GM19043 (cell line): ENCODE measurements at regions not wholly inside any gene's neighbourhood (a gene's known extent, or its start where the extent isn't known, plus 50 kb on each side); places are given as distances from the start of the nearest gene placed in this dataset.

Source experiments
- ATAC-seq: cut with Tn5 transposase; IDR thresholded peaks from one replicate; pipeline ENCODE4 v1.9.1; 2021; ENCODE audit warnings: low read depth; ENCODE audit not compliant: unreplicated experiment

DNA sequence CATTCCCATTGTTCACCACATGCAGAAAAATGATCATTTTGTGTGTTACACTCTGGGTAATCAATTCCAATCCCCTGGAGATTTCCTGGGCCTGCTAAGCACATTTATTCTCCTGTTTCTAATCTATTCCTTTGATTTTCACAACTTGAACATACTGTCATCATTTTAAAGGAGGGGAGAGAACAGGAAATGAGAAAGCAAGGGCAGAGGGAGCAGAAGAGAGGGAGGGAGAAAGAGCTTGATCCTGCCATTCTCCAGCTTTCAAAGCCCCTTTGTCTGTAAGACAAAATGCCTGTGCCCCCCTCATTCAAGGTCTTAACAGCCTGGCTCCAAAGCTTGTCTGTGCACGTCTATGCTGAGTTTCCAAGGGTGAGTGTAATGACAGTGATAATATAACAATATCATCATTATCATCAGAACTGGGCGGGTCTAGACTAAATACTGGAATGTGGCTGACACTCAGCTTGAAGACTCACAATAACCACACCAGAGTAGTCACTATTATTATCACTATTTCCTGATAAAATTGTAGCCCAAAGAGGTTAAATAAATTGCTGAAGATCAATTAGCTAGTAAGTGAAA is 164.4 kb upstream of the KLHL29 start:
- no peak for ATAC-seq

DNA sequence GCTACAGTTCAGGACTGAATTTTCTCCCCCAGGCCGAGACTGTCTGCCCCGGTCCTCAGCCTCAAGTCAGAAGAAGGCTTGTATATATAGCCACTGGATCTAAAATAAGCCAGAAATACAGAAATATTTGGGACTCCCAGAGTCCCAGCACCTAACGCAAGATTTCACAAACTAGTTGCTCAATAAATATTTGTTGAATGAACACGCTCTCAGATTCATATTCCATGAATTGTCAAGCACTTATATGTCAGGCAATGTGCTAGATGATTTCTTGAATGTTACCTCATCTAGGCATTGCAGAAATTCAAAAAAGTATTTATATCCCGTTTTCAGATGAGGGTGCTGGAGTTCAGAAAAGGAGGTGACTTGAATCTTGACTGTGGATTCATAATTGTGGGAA is 163.7 kb upstream of the KLHL29 start:
- no peak for ATAC-seq

DNA sequence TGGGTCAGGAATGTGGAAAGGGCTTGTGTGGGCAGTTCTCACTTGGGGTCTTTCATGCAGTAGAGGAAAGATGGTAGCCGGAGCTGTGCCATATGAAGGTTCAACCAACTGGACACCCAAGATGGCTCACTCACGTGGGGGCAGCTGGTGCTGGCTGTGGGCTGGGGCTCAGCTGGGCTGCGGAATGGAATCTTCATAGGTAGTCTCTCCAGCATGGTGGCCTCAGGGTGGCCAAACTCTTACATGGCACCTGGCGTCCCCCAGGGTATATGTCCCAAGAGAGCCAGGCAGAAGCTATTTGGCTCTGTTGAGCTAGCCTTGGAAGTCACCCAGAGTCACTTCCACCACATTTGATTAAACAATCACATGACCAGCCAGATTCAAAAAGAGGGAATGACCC is 163.1 kb upstream of the KLHL29 start:
- no peak for ATAC-seq

DNA sequence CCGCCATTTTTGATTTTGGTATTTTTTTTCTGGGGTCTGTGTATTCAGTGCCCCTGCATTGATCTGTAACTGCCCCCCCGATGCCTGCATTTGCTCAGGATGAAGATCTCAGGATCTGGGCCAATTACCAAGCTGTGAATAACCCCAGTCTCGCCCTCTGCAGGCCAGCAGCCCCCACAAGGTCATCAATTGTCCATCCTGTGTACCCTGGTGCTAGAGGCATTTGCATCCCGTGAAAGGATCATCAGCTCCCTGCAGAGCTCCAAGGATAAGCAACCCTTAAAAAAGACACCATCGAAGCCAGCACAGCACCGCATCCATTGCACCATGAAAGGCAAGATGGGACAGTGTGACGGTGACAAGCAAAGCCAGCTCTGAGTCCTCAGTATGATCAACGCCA is 154.1 kb upstream of the KLHL29 start:
- no peak for ATAC-seq

DNA sequence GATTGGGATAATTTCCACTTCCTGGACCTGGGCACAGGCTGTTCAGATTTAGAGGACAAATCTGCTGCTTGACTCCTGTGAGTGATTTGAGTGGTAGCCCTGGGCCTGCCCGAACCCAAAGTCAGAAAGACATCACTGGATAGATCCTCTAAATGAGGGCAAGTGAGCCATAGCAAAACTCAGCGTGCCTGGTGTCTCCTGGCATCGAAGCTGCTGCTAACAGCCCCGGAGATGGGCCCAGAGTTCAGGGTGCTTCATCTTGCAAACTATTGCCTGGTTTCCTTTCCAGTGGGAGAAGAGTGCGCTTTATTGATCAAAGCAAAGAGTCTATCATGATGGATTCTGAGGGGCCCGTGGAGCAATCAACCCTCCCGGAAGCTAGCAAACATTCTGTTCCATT is 153.1 kb upstream of the KLHL29 start:
- ATAC-seq: no peak

DNA sequence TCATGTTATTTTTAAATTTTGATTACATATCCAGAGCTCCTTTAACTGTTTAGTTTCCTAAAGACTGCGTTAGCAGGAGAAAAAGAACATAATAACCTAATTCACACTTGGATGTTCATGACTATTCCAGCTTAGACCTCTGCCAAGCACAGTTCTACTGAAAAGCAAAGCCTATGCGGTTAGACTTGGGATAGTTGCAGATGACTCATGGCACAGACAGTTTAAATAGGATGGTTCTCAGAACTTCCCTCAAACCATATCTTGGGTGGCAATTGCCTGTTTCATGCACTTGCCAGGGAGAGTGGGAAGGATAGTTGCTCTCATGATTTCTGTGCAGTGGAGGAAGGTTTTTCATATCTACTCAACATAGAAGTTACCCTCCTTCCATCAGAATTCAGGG is 149.7 kb upstream of the KLHL29 start:
- ATAC-seq: no peak

DNA sequence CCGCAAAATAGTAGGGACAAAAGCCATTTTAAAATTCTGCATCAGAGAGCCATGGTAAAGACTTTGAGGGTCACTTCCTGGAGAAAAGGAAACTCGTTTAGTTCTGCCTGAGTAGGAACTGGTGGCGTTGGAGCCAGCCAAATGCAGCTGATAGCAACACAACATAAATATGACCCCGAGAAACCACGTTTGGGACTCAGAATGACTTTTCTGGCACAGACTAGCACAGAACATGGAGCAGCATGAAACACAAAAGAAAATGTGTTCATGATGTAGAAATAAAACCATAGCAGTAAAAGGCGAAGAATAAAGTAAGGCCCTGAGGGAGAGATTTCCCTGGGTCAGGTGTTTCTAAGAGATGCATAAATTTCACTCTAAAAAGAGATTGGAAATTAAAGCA is 149.2 kb upstream of the KLHL29 start:
- no peak for ATAC-seq

DNA sequence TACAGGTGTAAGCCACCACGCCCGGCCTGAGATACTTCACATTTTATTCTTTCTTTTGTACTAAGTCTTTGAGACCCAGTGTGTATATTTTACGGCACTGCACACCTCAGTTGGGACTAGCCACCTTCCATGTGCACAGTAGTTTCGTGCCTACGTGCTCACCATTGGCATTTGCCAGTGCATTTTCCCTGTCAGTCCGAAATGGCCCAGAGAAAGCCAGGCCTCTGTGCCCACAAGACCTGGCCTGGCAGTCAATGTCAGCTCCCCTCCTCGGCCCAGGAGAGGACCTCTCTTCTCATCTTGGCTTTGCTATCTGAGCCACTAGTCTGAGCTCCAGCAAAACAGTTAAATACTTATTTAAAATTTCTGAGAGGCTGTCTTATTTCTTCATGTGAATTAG is 147.8 kb upstream of the KLHL29 start:
- no peak for ATAC-seq

DNA sequence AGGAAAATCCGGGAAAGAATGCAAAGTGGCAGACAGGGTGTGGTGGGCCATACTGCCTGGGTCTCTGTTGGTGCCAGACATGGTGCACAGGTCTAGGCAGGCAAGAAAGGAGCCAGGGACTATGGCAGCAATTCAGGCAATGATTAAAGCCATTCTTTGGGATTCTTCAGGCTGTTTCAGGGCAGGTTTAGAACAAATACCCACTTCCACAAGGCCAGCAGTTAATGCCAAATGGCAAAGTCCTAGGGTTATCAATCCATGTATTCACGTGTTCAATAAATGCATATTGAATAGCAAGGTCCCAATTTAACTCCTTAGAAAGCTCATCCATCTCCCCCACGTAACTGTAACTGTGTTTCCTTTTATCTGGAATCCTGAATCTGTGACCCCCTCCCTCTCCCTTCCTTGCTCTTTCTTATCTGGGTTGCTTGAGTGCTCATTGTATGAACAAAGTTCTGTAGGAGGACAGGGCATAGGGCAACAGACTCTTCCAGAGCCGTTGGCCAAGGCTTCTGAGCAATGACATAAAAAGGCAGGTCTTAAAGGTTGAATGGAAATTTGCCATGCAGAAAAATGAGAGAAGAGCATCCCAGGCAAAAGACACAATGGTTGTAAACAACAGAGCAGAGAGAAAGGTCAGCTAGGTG is 146.8 kb upstream of the KLHL29 start:
- ATAC-seq: no peak

DNA sequence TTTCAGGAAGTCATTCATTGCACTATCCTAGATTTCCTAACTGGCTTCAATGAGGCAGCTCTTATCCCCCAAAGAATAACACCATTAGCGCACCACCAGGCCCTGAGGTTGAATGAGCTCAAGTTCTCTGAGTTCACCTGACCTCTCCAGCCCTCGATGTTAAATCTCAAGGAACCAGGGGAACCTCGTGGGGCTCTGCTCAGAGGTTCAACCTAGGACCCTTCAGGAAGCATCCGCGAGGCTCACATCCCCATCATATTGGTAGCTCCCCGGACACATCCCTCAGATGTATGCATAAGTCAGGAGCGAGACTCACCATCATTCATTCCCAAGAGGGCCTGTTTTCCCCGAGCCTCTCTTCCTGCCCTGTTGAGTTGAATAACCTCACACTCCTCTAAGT is 145.6 kb upstream of the KLHL29 start:
- no peak for ATAC-seq

DNA sequence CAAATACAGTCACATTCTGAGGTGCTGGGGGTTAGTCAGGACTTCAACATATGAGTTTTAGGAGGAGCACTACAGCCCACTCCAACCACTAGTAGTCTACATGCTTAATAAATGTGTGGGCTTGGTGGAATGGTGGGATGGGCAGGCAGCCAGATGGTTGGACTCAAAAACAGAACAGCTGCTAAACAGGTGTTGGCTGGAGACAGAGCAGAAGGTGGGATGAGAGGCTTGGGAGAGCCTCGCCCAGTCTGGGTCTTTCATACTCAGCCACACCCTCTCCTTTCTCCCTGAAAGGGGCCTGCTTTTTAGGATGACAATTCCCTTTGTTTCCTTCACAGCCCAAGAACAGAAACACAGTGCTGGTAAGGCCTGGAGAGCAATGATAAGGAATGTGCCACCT is 143.9 kb upstream of the KLHL29 start:
- ATAC-seq: no peak

DNA sequence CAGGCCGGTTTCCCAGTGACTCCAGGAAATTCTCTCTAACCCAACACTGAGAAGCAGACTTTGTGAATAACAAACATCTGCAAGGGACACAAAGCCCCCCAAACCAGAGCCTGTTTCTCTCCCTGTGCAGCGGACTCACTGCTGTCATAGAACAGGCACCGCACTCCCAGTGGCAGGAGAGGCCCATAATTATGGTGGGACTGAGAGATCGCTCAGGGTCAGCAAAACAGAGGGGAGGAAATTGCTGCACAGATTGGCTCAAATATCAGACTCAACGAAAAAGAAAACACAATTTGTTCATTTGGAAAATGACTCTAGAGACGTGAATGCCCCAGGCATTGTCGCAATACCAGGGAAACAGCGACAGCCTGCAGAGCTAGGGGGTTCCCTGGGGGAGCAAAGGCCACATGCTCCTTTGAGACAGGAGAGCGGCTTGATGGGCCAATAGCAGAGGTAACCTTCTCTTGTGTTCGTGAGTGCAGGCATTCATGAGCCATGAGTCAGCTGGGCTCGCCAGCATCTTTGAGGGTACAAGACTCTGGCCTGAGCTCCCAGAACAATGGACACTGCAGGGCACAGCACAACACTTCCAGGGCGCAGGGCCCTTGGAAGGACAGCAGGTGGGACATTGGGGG is 143.3 kb upstream of the KLHL29 start:
- ATAC-seq: no peak

DNA sequence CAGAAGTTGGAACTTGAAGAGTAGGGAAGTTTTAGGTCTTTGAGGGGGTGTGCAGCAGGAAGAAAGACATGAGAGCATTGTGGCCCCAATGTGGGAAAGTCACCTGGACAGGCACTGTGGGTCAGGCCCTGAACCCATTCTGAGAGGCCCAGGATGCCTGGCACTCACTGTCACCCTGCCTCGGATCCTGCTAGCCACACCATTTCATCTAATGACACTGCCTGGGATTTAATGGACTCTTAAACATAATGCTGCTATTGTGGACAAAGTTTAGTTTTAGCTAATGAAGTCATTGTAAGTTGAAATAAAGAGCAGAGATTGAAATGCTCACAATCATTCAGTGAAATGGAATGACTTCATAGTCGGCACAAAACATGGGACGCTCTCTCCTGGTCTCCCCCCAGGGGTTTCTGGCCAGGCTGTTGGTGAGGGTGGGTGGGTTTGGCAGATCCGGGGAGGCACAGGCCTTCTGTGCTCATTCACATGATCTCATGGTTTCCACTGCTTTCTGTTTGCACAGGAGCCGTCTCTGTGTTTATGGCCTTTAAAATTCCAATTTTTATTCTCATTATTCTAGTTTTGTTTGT is 141.8 kb upstream of the KLHL29 start:
- ATAC-seq: no peak

DNA sequence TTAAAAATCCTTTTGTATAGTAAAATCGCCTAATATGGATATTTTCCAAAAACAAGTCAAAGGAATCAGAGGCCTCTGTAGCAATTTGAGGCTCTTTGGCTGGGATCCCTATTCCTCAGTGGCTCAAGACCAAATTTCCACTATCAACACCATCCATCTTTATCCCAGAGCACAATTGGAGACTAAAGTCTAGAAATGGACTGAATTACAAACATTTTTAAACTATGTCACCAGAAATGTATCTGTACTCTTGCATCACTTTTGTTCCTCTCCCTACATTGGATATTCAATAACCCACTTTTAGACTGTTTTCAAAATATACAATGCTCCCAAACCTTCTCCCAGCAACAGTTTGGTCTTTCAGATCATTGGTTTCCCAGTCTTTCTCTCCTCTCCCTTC is 140.4 kb upstream of the KLHL29 start:
- no peak for ATAC-seq

DNA sequence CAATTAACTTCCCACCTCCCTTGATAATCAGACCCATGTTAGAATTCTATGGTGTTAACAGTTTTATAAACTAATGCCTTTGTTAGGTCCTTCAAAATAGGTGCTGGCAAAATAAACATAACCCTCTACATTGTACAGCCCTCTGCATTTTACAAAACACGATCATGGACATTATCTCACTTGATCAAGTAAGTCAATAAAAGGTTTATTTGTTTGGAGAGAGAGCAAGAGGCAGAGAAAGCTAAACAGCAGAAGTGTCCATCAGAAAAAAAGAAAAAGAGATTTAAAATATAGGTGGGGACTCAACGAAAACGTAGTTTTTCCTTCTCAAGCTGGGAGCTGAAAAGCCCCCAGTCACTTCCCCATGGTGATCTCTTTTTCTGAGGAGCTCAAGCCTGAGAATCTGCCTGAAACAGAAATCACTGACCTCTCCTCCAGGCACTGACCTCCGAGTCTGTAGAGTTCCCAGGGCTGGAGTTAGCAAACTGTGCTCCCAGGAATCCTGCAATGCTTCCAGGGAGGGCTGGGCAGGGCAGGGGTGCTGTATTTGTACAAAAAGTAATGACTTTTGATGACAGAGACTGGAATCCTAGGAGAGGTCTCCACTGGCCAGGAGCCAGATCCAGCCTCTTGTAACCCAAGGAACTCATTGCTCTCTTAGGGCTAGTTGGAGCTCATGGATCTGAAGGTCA is 137.8 kb upstream of the KLHL29 start:
- ATAC-seq: no peak

DNA sequence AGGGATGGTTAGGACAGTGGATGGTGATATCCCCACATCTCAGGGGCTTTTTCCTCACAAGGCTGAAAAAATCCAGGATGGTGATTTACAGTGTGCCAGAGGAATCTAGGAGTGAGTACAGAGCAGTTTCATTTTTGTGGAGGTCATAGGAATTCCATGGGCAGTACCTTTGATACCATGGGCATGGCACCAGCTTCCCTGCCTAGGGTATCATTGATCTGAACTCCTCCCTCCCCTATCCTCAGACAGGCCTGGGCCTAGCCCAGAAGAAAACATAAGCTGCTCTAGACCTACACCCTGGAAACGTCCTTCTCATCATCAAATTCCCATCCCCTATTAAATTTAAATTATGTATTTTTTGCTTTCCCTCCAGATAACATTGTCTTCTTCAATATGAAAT is 136.3 kb upstream of the KLHL29 start:
- ATAC-seq: no peak

DNA sequence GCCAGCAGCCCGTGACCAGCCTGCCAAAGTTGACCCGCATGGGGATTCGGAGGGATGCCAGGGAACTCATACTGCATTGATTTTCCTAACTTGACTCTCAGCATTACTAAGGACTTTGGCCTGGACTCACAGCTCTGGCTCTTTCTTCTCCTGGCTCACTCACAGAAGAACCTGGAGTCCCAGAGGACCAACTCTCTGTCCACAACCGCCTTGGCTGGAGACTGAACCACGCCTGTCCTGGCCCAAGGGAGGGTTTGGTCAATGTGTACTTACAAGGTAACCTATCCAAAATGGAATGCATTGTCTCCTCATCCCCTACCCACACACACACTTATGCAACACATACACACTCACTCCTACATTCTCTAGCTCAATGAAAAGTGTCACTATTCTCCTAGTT is 135.6 kb upstream of the KLHL29 start:
- ATAC-seq: no peak

DNA sequence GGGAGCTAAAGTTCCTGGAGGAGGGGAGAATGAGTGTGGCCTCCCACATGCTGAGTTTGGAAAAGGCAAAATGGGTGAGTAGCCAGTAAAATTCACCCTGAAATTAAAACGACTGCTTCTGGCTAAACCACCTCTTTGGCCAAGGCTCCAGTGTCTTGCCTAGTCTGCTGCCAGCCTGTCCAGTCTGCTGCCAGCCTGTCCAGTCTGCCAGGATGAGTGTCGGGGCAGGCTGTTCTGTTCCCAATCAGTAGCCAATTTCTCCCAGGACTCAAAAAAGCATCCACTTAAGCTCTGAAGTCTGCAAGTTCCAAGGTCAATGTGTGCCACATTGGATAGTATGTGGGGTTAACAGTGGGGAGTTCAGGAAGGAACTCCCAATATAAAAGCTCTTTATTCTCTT is 134.6 kb upstream of the KLHL29 start:
- ATAC-seq: no peak

DNA sequence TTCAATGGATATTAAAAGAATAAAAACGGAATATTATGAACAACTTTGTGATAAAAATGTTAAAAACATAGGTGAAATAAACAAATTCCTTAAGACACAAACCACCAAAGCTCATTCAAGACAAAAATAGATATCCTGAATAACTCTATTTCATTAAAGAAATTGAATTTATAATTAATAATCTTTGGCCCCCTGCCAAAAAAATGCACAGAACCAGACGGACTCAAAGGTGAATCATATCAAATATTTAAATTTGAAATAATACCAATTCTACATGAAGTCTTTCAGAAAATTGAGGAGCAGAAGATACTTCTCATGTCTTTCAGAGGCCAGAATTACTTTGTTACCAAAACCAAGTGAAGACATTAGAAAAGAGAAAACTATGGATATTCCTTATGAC is 128.3 kb upstream of the KLHL29 start:
- ATAC-seq: no peak

DNA sequence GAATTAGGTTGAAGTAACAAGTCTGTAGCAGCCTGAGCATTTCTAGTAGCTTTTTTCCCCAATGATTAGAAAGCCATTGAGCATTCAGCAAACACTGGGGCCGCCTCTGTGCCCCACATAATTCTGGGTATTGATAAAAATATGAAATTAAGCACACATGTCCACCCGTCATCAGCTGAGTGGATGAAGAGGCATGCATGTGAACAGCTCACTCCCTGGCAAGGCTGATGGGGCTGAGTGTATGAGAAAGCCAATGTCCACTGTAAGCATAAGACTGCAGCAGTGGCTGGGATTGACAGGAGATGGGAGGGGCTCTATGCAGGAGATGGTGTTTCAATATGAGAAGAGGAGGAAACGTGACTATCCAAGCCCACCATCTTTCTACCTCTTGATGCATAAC is 124.4 kb upstream of the KLHL29 start:
- ATAC-seq: no peak

DNA sequence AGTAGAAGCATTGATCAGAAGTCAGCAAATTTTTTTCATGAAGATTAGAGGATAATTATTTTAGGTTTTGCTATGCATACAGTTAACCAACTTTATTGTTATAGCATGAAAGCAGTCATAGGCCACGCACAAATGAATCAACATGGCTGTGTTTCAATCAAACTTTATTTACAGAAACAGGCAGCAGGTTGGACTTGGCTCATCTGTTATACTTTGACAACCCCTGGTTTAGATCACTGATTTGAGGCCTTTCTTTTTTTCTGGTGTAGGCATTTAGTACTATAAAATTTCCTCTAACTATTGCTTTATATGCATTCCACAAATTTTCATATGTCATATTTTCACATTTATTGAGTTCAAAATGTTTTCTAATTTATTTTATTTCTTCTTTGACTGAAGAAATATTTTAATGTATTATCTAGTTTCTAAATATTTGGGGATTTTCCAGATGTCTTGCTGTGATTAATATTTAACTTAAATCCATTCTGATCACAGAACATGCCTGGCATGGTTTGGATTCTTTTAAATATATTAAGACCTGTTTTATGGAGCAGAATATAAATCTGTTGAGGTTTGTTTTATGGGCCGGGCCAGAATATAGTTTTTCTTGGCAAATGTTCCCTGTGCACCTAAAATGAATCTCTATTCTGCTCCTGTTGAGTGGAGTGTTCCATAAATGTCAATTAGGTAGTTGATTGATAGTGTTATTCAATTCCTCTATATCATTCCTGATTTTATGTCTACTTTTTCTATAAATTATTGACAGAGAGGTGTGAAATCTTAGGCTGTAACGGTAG is 116.3 kb upstream of the KLHL29 start:
- ATAC-seq: no peak
